ENCODE measurements at regions not wholly inside any gene's neighbourhood (a gene's known extent, or its start where the extent isn't known, plus 50 kb on each side); places are given as distances from the start of the nearest gene placed in this dataset.

GRCh38 chr3:177478170-177478867 is 281.0 kb upstream of the TBL1XR1 start:
- no peak for DNase-seq
- no peaks in the 10 kb centered on the region for H3K4me1 ChIP-seq (ENCODE audit: control insufficient read depth, insufficient read depth, low read length, poor library complexity, severe bottlenecking)
- H3K9me3 ChIP-seq (ENCODE audit: control insufficient read depth, low read length) = no peaks in the 10 kb centered on the region
- H3K27me3 ChIP-seq (replicated peaks; ENCODE audit: control insufficient read depth, insufficient read depth, low read length, poor library complexity, severe bottlenecking) = no peaks in the 10 kb centered on the region
- H3K4me3 ChIP-seq (ENCODE audit: insufficient read depth, low read depth, low read length, poor library complexity, severe bottlenecking) = no peak overlapping the region
- no peak overlapping the region for H3K27ac ChIP-seq (ENCODE audit: insufficient read depth, low read length, poor library complexity, severe bottlenecking)
- no peaks in the 10 kb centered on the region for H3K36me3 ChIP-seq (ENCODE audit: control insufficient read depth, insufficient read depth, low read length)

- Histone ChIP-seq H3K4me3 (ENCODE audit: insufficient read depth, low read depth, low read length, poor library complexity, severe bottlenecking) (no peak overlapping the region), H3K4me1 (ENCODE audit: control insufficient read depth, insufficient read depth, low read length, poor library complexity, severe bottlenecking) (no peaks in the 10 kb centered on the region), H3K27ac (ENCODE audit: insufficient read depth, low read length, poor library complexity, severe bottlenecking) (no peak overlapping the region), H3K9me3 (ENCODE audit: control insufficient read depth, low read length) (no peaks in the 10 kb centered on the region), H3K36me3 (ENCODE audit: control insufficient read depth, insufficient read depth, low read length) (no peaks in the 10 kb centered on the region), H3K27me3 (replicated peaks; ENCODE audit: control insufficient read depth, insufficient read depth, low read length, poor library complexity, severe bottlenecking) (no peaks in the 10 kb centered on the region)
- DNase-seq = no peak
Measured at GRCh38 chr3:177479630-177480029, 282.3 kb upstream of the TBL1XR1 start.

- Histone ChIP-seq H3K36me3 (ENCODE audit: control insufficient read depth, insufficient read depth, low read length) (no peaks in the 10 kb centered on the region), H3K4me3 (ENCODE audit: insufficient read depth, low read depth, low read length, poor library complexity, severe bottlenecking) (no peak overlapping the region), H3K9me3 (ENCODE audit: control insufficient read depth, low read length) (no peaks in the 10 kb centered on the region), H3K27ac (ENCODE audit: insufficient read depth, low read length, poor library complexity, severe bottlenecking) (no peak overlapping the region), H3K27me3 (replicated peaks; ENCODE audit: control insufficient read depth, insufficient read depth, low read length, poor library complexity, severe bottlenecking) (no peaks in the 10 kb centered on the region), H3K4me1 (ENCODE audit: control insufficient read depth, insufficient read depth, low read length, poor library complexity, severe bottlenecking) (no peaks in the 10 kb centered on the region)
- DNase-seq = no peak
Measured at GRCh38 chr3:177481329-177481728, 284.0 kb upstream of the TBL1XR1 start.

- Histone ChIP-seq H3K27me3 (replicated peaks; ENCODE audit: control insufficient read depth, insufficient read depth, low read length, poor library complexity, severe bottlenecking) (no peaks in the 10 kb centered on the region), H3K36me3 (ENCODE audit: control insufficient read depth, insufficient read depth, low read length) (no peaks in the 10 kb centered on the region), H3K27ac (ENCODE audit: insufficient read depth, low read length, poor library complexity, severe bottlenecking) (no peak overlapping the region), H3K4me3 (ENCODE audit: insufficient read depth, low read depth, low read length, poor library complexity, severe bottlenecking) (no peak overlapping the region), H3K4me1 (ENCODE audit: control insufficient read depth, insufficient read depth, low read length, poor library complexity, severe bottlenecking) (no peaks in the 10 kb centered on the region), H3K9me3 (ENCODE audit: control insufficient read depth, low read length) (no peaks in the 10 kb centered on the region)
- no peak for DNase-seq
Measured at GRCh38 chr3:177482048-177482691, 284.9 kb upstream of the TBL1XR1 start.

GRCh38 chr3:177483182-177483967 is 286.1 kb upstream of the TBL1XR1 start:
- H3K4me3 ChIP-seq (ENCODE audit: insufficient read depth, low read depth, low read length, poor library complexity, severe bottlenecking) = no peak overlapping the region
- H3K9me3 ChIP-seq (ENCODE audit: control insufficient read depth, low read length) = no peaks in the 10 kb centered on the region
- H3K4me1 ChIP-seq (ENCODE audit: control insufficient read depth, insufficient read depth, low read length, poor library complexity, severe bottlenecking) = no peaks in the 10 kb centered on the region
- no peak overlapping the region for H3K27ac ChIP-seq (ENCODE audit: insufficient read depth, low read length, poor library complexity, severe bottlenecking)
- no peaks in the 10 kb centered on the region for H3K36me3 ChIP-seq (ENCODE audit: control insufficient read depth, insufficient read depth, low read length)
- H3K27me3 ChIP-seq (replicated peaks; ENCODE audit: control insufficient read depth, insufficient read depth, low read length, poor library complexity, severe bottlenecking) = no peaks in the 10 kb centered on the region
- no peak for DNase-seq

GRCh38 chr3:177484206-177484605 is 286.9 kb upstream of the TBL1XR1 start:
- no peaks in the 10 kb centered on the region for H3K36me3 ChIP-seq (ENCODE audit: control insufficient read depth, insufficient read depth, low read length)
- DNase-seq = no peak
- no peaks in the 10 kb centered on the region for H3K4me1 ChIP-seq (ENCODE audit: control insufficient read depth, insufficient read depth, low read length, poor library complexity, severe bottlenecking)
- no peaks in the 10 kb centered on the region for H3K9me3 ChIP-seq (ENCODE audit: control insufficient read depth, low read length)
- no peak overlapping the region for H3K4me3 ChIP-seq (ENCODE audit: insufficient read depth, low read depth, low read length, poor library complexity, severe bottlenecking)
- no peaks in the 10 kb centered on the region for H3K27me3 ChIP-seq (replicated peaks; ENCODE audit: control insufficient read depth, insufficient read depth, low read length, poor library complexity, severe bottlenecking)
- no peak overlapping the region for H3K27ac ChIP-seq (ENCODE audit: insufficient read depth, low read length, poor library complexity, severe bottlenecking)

- Histone ChIP-seq H3K4me1 (ENCODE audit: control insufficient read depth, insufficient read depth, low read length, poor library complexity, severe bottlenecking) (no peaks in the 10 kb centered on the region), H3K27me3 (replicated peaks; ENCODE audit: control insufficient read depth, insufficient read depth, low read length, poor library complexity, severe bottlenecking) (no peaks in the 10 kb centered on the region), H3K36me3 (ENCODE audit: control insufficient read depth, insufficient read depth, low read length) (no peaks in the 10 kb centered on the region), H3K4me3 (ENCODE audit: insufficient read depth, low read depth, low read length, poor library complexity, severe bottlenecking) (no peak overlapping the region), H3K9me3 (ENCODE audit: control insufficient read depth, low read length) (no peaks in the 10 kb centered on the region), H3K27ac (ENCODE audit: insufficient read depth, low read length, poor library complexity, severe bottlenecking) (no peak overlapping the region)
- DNase-seq = no peak
Measured at GRCh38 chr3:177484926-177485325, 287.6 kb upstream of the TBL1XR1 start.

- Histone ChIP-seq H3K36me3 (ENCODE audit: control insufficient read depth, insufficient read depth, low read length) (no peaks in the 10 kb centered on the region), H3K4me1 (ENCODE audit: control insufficient read depth, insufficient read depth, low read length, poor library complexity, severe bottlenecking) (no peaks in the 10 kb centered on the region), H3K9me3 (ENCODE audit: control insufficient read depth, low read length) (no peaks in the 10 kb centered on the region), H3K27ac (ENCODE audit: insufficient read depth, low read length, poor library complexity, severe bottlenecking) (no peak overlapping the region), H3K27me3 (replicated peaks; ENCODE audit: control insufficient read depth, insufficient read depth, low read length, poor library complexity, severe bottlenecking) (no peaks in the 10 kb centered on the region), H3K4me3 (ENCODE audit: insufficient read depth, low read depth, low read length, poor library complexity, severe bottlenecking) (no peak overlapping the region)
- DNase-seq = no peak
Measured at GRCh38 chr3:177487635-177488186, 290.4 kb upstream of the TBL1XR1 start.

- no peaks in the 10 kb centered on the region for H3K36me3 ChIP-seq (ENCODE audit: control insufficient read depth, insufficient read depth, low read length)
- H3K4me3 ChIP-seq (ENCODE audit: insufficient read depth, low read depth, low read length, poor library complexity, severe bottlenecking) = no peak overlapping the region
- H3K27me3 ChIP-seq (replicated peaks; ENCODE audit: control insufficient read depth, insufficient read depth, low read length, poor library complexity, severe bottlenecking) = no peaks in the 10 kb centered on the region
- no peaks in the 10 kb centered on the region for H3K4me1 ChIP-seq (ENCODE audit: control insufficient read depth, insufficient read depth, low read length, poor library complexity, severe bottlenecking)
- no peak overlapping the region for H3K27ac ChIP-seq (ENCODE audit: insufficient read depth, low read length, poor library complexity, severe bottlenecking)
- DNase-seq = no peak
- no peaks in the 10 kb centered on the region for H3K9me3 ChIP-seq (ENCODE audit: control insufficient read depth, low read length)
Measured at GRCh38 chr3:177488740-177489139, 291.5 kb upstream of the TBL1XR1 start.

- Histone ChIP-seq H3K9me3 (ENCODE audit: control insufficient read depth, low read length) (no peaks in the 10 kb centered on the region), H3K27ac (ENCODE audit: insufficient read depth, low read length, poor library complexity, severe bottlenecking) (no peak overlapping the region), H3K4me1 (ENCODE audit: control insufficient read depth, insufficient read depth, low read length, poor library complexity, severe bottlenecking) (no peaks in the 10 kb centered on the region), H3K4me3 (ENCODE audit: insufficient read depth, low read depth, low read length, poor library complexity, severe bottlenecking) (no peak overlapping the region), H3K27me3 (replicated peaks; ENCODE audit: control insufficient read depth, insufficient read depth, low read length, poor library complexity, severe bottlenecking) (no peaks in the 10 kb centered on the region), H3K36me3 (ENCODE audit: control insufficient read depth, insufficient read depth, low read length) (no peaks in the 10 kb centered on the region)
- no peak for DNase-seq
Measured at GRCh38 chr3:177490626-177491025, 293.3 kb upstream of the TBL1XR1 start.
